PC-9 (cell line): ENCODE measurements at regions not wholly inside any gene's neighbourhood (a gene's known extent, or its start where the extent isn't known, plus 50 kb on each side); places are given as distances from the start of the nearest gene placed in this dataset.

Source experiments
- BruUV-seq: library from RNA; stranded (reverse); fragments of 400-500 nt; replicated peaks from 2 replicates; lab custom pipeline; 2021; lab: Mats Ljungman, UMichigan
- CTCF ChIA-PET: fragments of 300-600 bp; sonication (Branson Sonifier 250); formaldehyde crosslinking; loops from one replicate; lab custom pipeline; 2022; ENCODE audit warnings: antibody characterized with exemption; lab: Charles Lee
- POLR2A ChIA-PET: fragments of 300-600 bp; sonication (Branson Sonifier 250); formaldehyde crosslinking; loops from one replicate; lab custom pipeline; 2022; ENCODE audit warnings: antibody characterized with exemption; ENCODE audit not compliant: unreplicated experiment; lab: Charles Lee
- DNase-seq, 2 experiments: peaks; one replicate each; pipeline versions ENCODE4 v3.0.0 to v3.0.0-alpha.2; 2015 to 2022; ENCODE audit warnings: mixed read lengths in 1 of 2
- H2AFZ ChIP-seq: fragments of 200-600 bp; sonication (generic); 2 replicates; pipeline ENCODE4 v1.8.1; 2017; ENCODE audit warnings: antibody characterized with exemption
- H3F3A ChIP-seq: fragments of 200-600 bp; sonication (generic); 2 replicates; pipeline ENCODE4 v1.8.1; 2017; ENCODE audit warnings: antibody characterized with exemption, mild to moderate bottlenecking, low read depth; ENCODE audit not compliant: insufficient read depth
- H3K27ac ChIP-seq: fragments of 200-600 bp; sonication (generic); 2 replicates; pipeline ENCODE4 v1.6.1; 2016; ENCODE audit warnings: mixed run types
- H3K27me3 ChIP-seq: fragments of 200-600 bp; sonication (generic); 2 replicates; pipeline ENCODE4 v1.6.1; 2016; ENCODE audit warnings: low read depth, mixed run types; ENCODE audit not compliant: insufficient read depth
- H3K36me3 ChIP-seq: fragments of 200-600 bp; sonication (generic); 2 replicates; pipeline ENCODE4 v1.6.1; 2016; ENCODE audit warnings: low read depth, mixed run types
- H3K4me1 ChIP-seq: fragments of 200-600 bp; sonication (generic); replicated peaks from 2 replicates; pipeline ENCODE4 v1.6.1; 2016; ENCODE audit warnings: mixed run types; ENCODE audit not compliant: insufficient read depth
- H3K4me2 ChIP-seq: fragments of 200-600 bp; sonication (generic); 2 replicates; pipeline ENCODE4 v1.6.1; 2017; ENCODE audit warnings: mixed run types
- H3K4me3 ChIP-seq: fragments of 200-600 bp; sonication (generic); 2 replicates; pipeline ENCODE4 v1.6.1; 2016; ENCODE audit warnings: mixed run types
- H3K79me2 ChIP-seq: fragments of 200-600 bp; sonication (generic); 2 replicates; pipeline ENCODE4 v1.6.1; 2017; ENCODE audit warnings: low read depth, mixed run types
- H3K9me2 ChIP-seq: fragments of 200-600 bp; sonication (generic); 2 replicates; pipeline ENCODE4 v1.8.1; 2017; ENCODE audit warnings: mild to moderate bottlenecking; ENCODE audit not compliant: insufficient read depth
- H3K9me3 ChIP-seq: fragments of 200-600 bp; sonication (generic); 2 replicates; pipeline ENCODE4 v1.8.1; 2016; ENCODE audit warnings: low read depth; ENCODE audit not compliant: insufficient read depth
- H4K20me1 ChIP-seq: fragments of 200-600 bp; sonication (generic); 2 replicates; pipeline ENCODE4 v1.8.1; 2017; ENCODE audit not compliant: insufficient read depth
- EZH2 ChIP-seq: fragments of 200-600 bp; sonication (generic); IDR thresholded peaks from 2 replicates; pipeline ENCODE4 v1.8.0; 2017; ENCODE audit warnings: antibody characterized with exemption, low read depth
- intact Hi-C: fragments of 100-400 bp; cut with micrococcal nuclease; formaldehyde crosslinking; loops from one replicate; pipeline ENCODE4 v1.10.0; 2022; ENCODE audit not compliant: unreplicated experiment
- TF ChIP-seq, protein P1 (sequence below): fragments of 200-600 bp; sonication (generic); conservative IDR thresholded peaks from 2 replicates; pipeline ENCODE4 v1.6.1; 2017; ENCODE audit warnings: mixed run types, antibody characterized with exemption, mild to moderate bottlenecking, moderate library complexity

DNA sequence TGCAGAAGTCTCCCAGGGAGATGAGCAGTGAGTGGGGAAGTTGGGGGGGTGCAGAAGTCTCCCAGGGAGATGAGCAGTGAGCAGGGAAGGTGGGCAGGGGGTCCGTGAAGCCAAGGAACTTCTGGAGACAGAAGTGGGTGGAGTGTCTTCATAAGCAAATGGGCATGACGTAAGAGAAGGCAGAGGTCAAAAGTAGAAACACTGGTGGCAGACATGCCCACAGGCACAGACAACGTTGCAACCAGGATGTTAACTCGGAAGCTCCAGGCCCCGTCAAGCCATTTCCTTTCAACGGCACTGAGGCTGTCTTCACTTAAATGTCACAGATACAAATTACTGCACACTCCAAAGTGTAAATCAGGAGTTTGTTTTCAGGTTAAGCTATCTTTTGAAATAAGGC is 186.1 kb downstream of the SHANK2 start:
- H3K4me3 ChIP-seq = no peak overlapping the region
- H3K36me3 ChIP-seq = no peaks in the 10 kb centered on the region
- no TSS peak for BruUV-seq
- no peak for DNase-seq
- H3F3A ChIP-seq = no peaks in the 10 kb centered on the region
- H3K4me1 ChIP-seq = no peaks in the 10 kb centered on the region
- TF ChIP-seq EZH2 = no peak
- TF ChIP-seq, protein P1, sequence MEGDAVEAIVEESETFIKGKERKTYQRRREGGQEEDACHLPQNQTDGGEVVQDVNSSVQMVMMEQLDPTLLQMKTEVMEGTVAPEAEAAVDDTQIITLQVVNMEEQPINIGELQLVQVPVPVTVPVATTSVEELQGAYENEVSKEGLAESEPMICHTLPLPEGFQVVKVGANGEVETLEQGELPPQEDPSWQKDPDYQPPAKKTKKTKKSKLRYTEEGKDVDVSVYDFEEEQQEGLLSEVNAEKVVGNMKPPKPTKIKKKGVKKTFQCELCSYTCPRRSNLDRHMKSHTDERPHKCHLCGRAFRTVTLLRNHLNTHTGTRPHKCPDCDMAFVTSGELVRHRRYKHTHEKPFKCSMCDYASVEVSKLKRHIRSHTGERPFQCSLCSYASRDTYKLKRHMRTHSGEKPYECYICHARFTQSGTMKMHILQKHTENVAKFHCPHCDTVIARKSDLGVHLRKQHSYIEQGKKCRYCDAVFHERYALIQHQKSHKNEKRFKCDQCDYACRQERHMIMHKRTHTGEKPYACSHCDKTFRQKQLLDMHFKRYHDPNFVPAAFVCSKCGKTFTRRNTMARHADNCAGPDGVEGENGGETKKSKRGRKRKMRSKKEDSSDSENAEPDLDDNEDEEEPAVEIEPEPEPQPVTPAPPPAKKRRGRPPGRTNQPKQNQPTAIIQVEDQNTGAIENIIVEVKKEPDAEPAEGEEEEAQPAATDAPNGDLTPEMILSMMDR = no peak
- ChIA-PET POLR2A (no interaction called here), CTCF (interaction anchor here (0.6 kb wide), 1 partner anchor 624 kb away, joined by 5 read pairs; no protein-coding TSS in a partner anchor)
- H4K20me1 ChIP-seq = no peaks in the 10 kb centered on the region; the same call in 1 of the 2 replicates
- H3K4me2 ChIP-seq = no peak overlapping the region
- H3K79me2 ChIP-seq = no peaks in the 10 kb centered on the region
- H3K9me2 ChIP-seq = 0 out of 2 replicates have a peak, but pooled peaks cover 4% of the 10 kb centered on the region
- no peak overlapping the region for H2AFZ ChIP-seq
- no peak overlapping the region for H3K27ac ChIP-seq
- no peaks in the 10 kb centered on the region for H3K9me3 ChIP-seq
- no peaks in the 10 kb centered on the region for H3K27me3 ChIP-seq
- intact Hi-C loops = no loop called here

DNA sequence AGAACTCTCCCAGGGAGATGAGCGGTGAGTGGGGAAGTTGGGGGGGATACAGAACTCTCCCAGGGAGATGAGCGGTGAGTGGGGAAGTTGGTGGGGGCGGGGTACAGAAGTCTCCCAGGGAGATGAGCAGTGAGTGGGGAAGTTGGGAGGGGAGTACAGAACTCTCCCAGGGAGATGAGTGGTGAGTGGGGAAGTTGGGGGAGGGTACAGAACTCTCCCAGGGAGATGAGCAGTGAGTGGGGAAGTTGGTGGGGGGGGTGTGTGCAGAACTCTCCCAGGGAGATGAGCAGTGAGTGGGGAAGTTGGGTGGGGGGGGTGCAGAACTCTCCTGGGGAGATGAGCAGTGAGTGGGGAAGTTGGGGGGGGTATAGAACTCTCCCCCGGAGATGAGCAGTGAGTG is 186.5 kb downstream of the SHANK2 start:
- Histone ChIP-seq H4K20me1 (no peaks in the 10 kb centered on the region; the same call in 1 of the 2 replicates), H3K79me2 (no peaks in the 10 kb centered on the region), H3K27ac (no peak overlapping the region), H3K27me3 (no peaks in the 10 kb centered on the region), H3K4me2 (no peak overlapping the region), H2AFZ (no peak overlapping the region), H3K4me1 (no peaks in the 10 kb centered on the region), H3F3A (no peaks in the 10 kb centered on the region), H3K9me2 (0 out of 2 replicates have a peak, but pooled peaks cover 4% of the 10 kb centered on the region), H3K4me3 (no peak overlapping the region), H3K36me3 (no peaks in the 10 kb centered on the region), H3K9me3 (no peaks in the 10 kb centered on the region)
- no TSS peak for BruUV-seq
- intact Hi-C loops = no loop called here
- TF ChIP-seq, protein P1 = no peak
- TF ChIP-seq EZH2 = no peak
- CTCF ChIA-PET = no interaction called here
- DNase-seq = no peak
- POLR2A ChIA-PET = no interaction called here

DNA sequence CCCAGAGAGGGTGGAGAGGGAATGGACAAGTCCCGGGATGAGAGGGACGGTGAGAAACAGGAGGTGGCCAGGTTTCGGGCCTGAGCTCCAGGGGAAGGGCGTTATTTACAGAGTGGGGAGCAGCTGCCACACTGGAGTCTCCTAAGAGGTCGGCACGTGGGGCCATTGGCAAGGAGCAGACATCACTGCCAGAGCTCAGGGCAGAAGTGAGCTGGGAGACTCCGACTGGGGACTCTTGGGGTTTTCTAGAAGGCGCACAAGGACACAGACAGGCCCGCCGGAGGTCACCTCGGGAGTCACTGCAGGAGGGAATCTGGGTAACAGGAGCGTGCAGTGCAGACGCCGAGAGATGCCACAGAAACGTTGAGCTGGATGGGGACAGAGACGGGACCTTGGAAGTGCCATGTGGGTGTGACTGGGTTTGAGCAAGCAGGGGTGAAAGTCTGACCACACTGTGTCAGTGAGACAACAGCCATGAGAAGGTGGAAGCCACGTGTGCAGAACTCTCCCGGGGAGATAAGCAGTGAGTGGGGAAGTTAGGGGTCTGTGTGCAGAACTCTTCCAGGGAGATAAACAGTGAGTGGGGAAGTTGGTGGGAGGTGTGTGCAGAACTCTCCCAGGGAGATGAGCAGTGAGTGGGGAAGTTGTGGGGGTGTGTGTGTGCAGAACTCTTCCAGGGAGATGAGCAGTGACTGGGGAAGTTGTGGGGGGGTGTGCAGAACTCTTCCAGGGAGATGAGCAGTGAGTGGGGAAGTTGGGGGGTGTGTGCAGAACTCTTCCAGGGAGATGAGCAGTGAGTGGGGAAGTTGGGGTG is 187.5 kb downstream of the SHANK2 start:
- no peak for TF ChIP-seq EZH2
- TF ChIP-seq, protein P1 = no peak
- no peak for DNase-seq
- Histone ChIP-seq H3K4me1 (no peaks in the 10 kb centered on the region), H3K4me2 (no peak overlapping the region), H3K27ac (no peak overlapping the region), H2AFZ (no peak overlapping the region), H3K27me3 (no peaks in the 10 kb centered on the region), H3K4me3 (no peak overlapping the region), H3F3A (no peaks in the 10 kb centered on the region), H3K9me2 (no peaks in the 10 kb centered on the region), H3K9me3 (no peaks in the 10 kb centered on the region), H4K20me1 (no peaks in the 10 kb centered on the region; the same call in 1 of the 2 replicates), H3K36me3 (no peaks in the 10 kb centered on the region), H3K79me2 (no peaks in the 10 kb centered on the region)
- intact Hi-C loops = no loop called here
- BruUV-seq = no TSS peak
- CTCF ChIA-PET = no interaction called here
- POLR2A ChIA-PET = no interaction called here
